ENCODE measurements at regions not wholly inside any gene's neighbourhood (a gene's known extent, or its start where the extent isn't known, plus 50 kb on each side); places are given as distances from the start of the nearest gene placed in this dataset.

DNA sequence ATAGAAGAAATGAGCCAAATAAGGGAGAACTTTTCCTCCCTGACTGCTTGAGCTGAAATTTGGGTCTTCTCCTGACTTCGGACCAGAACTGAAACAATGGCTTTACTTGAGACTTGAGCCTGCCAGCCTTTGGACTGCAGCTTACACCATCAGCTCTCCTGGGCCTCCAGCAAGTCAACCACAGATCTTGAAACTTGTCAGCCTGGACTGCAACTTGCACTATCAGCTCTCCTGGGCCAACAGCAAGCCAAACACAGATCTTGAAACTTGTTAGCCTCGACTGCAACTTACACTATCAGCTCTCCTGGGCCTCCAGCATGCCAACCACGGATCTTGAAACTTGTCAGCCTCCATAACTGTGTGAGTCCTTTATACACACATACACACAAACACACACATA is 425.9 kb upstream of the PCDH7 start:
- Mint-ChIP-seq H3K9me3 (peaks cover 24% of the 10 kb centered on the region), H3K27ac (no peak overlapping the region), H3K27me3 (ENCODE audit: low read depth) (no peaks in the 10 kb centered on the region), H3K4me1 (ENCODE audit: low read depth) (no peaks in the 10 kb centered on the region), H3K4me3 (no peak overlapping the region), H3K36me3 (ENCODE audit: low read depth) (no peaks in the 10 kb centered on the region)

DNA sequence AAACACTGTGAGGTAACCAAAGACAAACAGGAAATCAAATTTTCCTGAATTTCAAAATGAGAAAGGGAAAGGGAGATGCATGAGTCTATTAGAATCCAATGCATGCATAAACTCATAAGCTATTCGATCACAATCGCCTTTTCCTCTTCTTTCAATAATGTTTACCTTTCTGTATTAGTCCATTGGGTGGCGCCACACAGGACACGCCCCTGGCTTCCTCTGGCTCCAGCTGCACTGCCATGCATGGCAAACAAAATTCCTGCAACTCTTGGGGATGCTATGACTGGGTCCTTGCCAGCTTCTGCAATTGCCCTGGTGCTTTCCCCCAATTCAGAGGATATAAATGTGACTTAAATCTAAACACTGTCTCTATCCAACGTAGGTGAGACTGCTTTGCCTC is 424.5 kb upstream of the PCDH7 start:
- peaks cover 22% of the 10 kb centered on the region for H3K9me3 Mint-ChIP-seq
- H3K27me3 Mint-ChIP-seq (ENCODE audit: low read depth) = no peaks in the 10 kb centered on the region
- no peak overlapping the region for H3K27ac Mint-ChIP-seq
- H3K4me1 Mint-ChIP-seq (ENCODE audit: low read depth) = no peaks in the 10 kb centered on the region
- H3K4me3 Mint-ChIP-seq = no peak overlapping the region
- no peaks in the 10 kb centered on the region for H3K36me3 Mint-ChIP-seq (ENCODE audit: low read depth)

DNA sequence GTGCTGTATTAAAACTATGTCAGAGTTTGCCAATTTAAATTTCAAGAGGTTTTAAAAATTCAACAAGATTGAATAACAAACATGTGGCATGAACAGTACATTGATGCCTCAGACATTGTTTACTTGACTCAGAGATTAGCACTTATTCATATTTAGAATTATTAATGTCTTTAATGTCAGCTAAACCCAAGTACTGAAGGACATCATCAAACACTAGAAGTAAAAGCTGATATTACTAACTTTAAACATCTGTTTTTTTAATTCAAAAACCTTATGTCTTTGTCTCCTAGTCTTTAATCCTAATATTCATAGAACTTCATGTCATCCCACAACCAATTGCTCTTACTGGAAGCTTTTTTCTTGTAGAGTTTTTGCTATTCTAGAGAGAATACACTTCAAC is 406.2 kb upstream of the PCDH7 start:
- H3K27ac Mint-ChIP-seq = no peak overlapping the region
- no peaks in the 10 kb centered on the region for H3K4me1 Mint-ChIP-seq (ENCODE audit: low read depth)
- H3K4me3 Mint-ChIP-seq = no peak overlapping the region

GRCh38 chr4:30330894-30331652 is 389.1 kb upstream of the PCDH7 start:
- H3K36me3 Mint-ChIP-seq (ENCODE audit: low read depth) = no peaks in the 10 kb centered on the region
- no peaks in the 10 kb centered on the region for H3K4me1 Mint-ChIP-seq (ENCODE audit: low read depth)
- H3K4me3 Mint-ChIP-seq = no peak overlapping the region
- H3K27me3 Mint-ChIP-seq (ENCODE audit: low read depth) = no peaks in the 10 kb centered on the region
- H3K9me3 Mint-ChIP-seq = peaks cover 24% of the 10 kb centered on the region
- no peak overlapping the region for H3K27ac Mint-ChIP-seq

More for the DNA sequence above, 406.2 kb upstream of the PCDH7 start:
- no peaks in the 10 kb centered on the region for H3K36me3 Mint-ChIP-seq (ENCODE audit: low read depth)
- peaks cover 17% of the 10 kb centered on the region for H3K9me3 Mint-ChIP-seq
- no peaks in the 10 kb centered on the region for H3K27me3 Mint-ChIP-seq (ENCODE audit: low read depth)

DNA sequence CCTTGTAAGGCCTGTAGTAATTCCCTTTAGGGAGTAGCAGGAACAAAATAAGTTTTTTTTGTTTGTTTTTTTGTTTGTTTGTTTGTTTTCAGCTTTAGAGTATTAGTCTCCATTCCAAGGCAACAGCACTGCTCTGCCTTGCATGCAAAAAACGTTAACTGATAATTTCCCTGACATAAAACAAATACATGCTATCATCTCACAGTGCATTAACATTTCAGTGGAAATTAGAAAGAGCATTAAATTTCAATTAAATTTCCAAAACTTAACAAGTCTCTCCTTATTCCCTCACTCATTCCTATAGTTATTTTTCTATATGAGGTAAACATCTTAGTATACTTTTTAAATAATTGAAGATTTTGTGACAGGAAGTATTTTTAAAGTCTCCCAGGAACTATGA is 378.4 kb upstream of the PCDH7 start:
- no peaks in the 10 kb centered on the region for H3K27me3 Mint-ChIP-seq (ENCODE audit: low read depth)
- no peaks in the 10 kb centered on the region for H3K4me1 Mint-ChIP-seq (ENCODE audit: low read depth)
- no peak overlapping the region for H3K27ac Mint-ChIP-seq
- H3K4me3 Mint-ChIP-seq = no peak overlapping the region
- peaks cover 21% of the 10 kb centered on the region for H3K9me3 Mint-ChIP-seq
- no peaks in the 10 kb centered on the region for H3K36me3 Mint-ChIP-seq (ENCODE audit: low read depth)

- no peaks in the 10 kb centered on the region for H3K36me3 Mint-ChIP-seq (ENCODE audit: low read depth)
- no peak overlapping the region for H3K27ac Mint-ChIP-seq
- H3K9me3 Mint-ChIP-seq = peaks cover 34% of the 10 kb centered on the region
- H3K27me3 Mint-ChIP-seq (ENCODE audit: low read depth) = no peaks in the 10 kb centered on the region
- no peak overlapping the region for H3K4me3 Mint-ChIP-seq
- H3K4me1 Mint-ChIP-seq (ENCODE audit: low read depth) = no peaks in the 10 kb centered on the region
Measured at GRCh38 chr4:30350288-30350687, 369.9 kb upstream of the PCDH7 start.

GRCh38 chr4:30354605-30355004 is 365.6 kb upstream of the PCDH7 start:
- no peaks in the 10 kb centered on the region for H3K36me3 Mint-ChIP-seq (ENCODE audit: low read depth)
- H3K27me3 Mint-ChIP-seq (ENCODE audit: low read depth) = no peaks in the 10 kb centered on the region
- peaks cover 23% of the 10 kb centered on the region for H3K9me3 Mint-ChIP-seq
- no peak overlapping the region for H3K4me3 Mint-ChIP-seq
- no peaks in the 10 kb centered on the region for H3K4me1 Mint-ChIP-seq (ENCODE audit: low read depth)
- H3K27ac Mint-ChIP-seq = no peak overlapping the region

GRCh38 chr4:30362436-30362835 is 357.7 kb upstream of the PCDH7 start:
- H3K36me3 Mint-ChIP-seq (ENCODE audit: low read depth) = no peaks in the 10 kb centered on the region
- H3K4me3 Mint-ChIP-seq = no peak overlapping the region
- H3K27me3 Mint-ChIP-seq (ENCODE audit: low read depth) = no peaks in the 10 kb centered on the region
- H3K27ac Mint-ChIP-seq = no peak overlapping the region
- no peaks in the 10 kb centered on the region for H3K4me1 Mint-ChIP-seq (ENCODE audit: low read depth)
- H3K9me3 Mint-ChIP-seq = peaks cover 4% of the 10 kb centered on the region

- Mint-ChIP-seq H3K4me3 (no peak overlapping the region), H3K27me3 (ENCODE audit: low read depth) (no peaks in the 10 kb centered on the region), H3K4me1 (ENCODE audit: low read depth) (no peaks in the 10 kb centered on the region), H3K27ac (no peak overlapping the region), H3K36me3 (ENCODE audit: low read depth) (no peaks in the 10 kb centered on the region), H3K9me3 (peaks cover 8% of the 10 kb centered on the region)
Measured at GRCh38 chr4:30370105-30370504, 350.1 kb upstream of the PCDH7 start.

DNA sequence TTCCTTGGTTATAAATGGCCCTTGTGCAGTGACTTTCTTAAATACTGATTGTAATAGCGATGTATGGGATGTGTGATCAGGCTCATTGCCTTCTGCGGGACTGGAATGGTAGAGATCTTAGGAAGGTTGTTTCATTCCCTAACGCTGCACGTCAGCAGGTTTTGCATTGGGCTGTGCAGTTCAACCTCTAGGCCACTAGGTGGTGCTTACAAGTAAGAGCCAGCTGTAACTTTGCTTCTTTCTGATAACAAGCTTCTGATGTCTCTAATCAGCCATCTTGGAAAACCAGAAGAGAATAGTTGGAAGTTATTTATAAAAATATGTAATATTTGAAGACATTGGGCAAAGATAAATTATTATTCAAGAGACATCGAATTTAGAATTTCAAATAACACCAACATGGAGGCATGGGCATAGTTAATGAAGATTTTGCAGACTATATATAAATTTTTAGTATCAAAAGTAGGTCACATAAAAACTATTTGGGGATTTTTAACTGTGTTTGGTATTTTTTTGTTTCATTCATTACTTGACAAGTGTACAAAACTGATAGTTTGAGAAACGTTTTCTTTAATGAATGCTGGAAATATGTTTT is 339.7 kb upstream of the PCDH7 start:
- Mint-ChIP-seq H3K4me1 (ENCODE audit: low read depth) (no peaks in the 10 kb centered on the region), H3K36me3 (ENCODE audit: low read depth) (no peaks in the 10 kb centered on the region), H3K9me3 (peaks cover 6% of the 10 kb centered on the region), H3K4me3 (no peak overlapping the region), H3K27me3 (ENCODE audit: low read depth) (no peaks in the 10 kb centered on the region), H3K27ac (no peak overlapping the region)

GRCh38 chr4:30385650-30386049 is 334.5 kb upstream of the PCDH7 start:
- H3K4me1 Mint-ChIP-seq (ENCODE audit: low read depth) = no peaks in the 10 kb centered on the region
- no peaks in the 10 kb centered on the region for H3K27me3 Mint-ChIP-seq (ENCODE audit: low read depth)
- H3K9me3 Mint-ChIP-seq = peaks cover 10% of the 10 kb centered on the region
- H3K27ac Mint-ChIP-seq = no peak overlapping the region
- H3K4me3 Mint-ChIP-seq = no peak overlapping the region
- H3K36me3 Mint-ChIP-seq (ENCODE audit: low read depth) = no peaks in the 10 kb centered on the region

DNA sequence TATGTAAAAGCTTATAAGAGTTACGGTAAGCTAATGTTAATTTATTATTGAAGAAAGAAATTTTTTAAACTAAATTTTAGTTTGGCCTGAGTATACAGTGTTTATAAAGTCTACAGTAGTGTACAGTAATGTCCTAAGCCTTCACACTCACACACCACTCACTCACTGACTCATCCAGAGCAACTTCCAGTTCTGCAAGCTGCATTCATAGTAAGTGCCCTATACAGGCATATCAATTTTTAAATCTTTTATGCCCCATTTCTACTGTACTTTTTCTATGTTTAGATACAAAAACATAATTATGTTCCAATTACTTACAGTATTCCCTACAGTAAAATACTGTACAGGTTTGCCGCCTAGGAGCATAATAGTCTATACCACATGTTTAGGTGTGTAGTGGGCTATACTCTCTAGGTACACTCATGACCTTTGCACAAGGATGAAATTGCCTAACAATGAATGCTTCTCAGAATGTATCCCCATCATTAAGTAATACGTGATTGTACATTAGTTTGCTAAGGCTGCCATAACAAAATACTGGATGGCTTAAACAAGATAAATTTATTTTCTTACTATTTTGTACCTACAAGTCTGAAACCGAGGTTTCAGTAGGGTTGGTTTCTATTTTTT is 333.8 kb upstream of the PCDH7 start:
- Mint-ChIP-seq H3K36me3 (ENCODE audit: low read depth) (no peaks in the 10 kb centered on the region), H3K9me3 (peaks cover 12% of the 10 kb centered on the region), H3K27me3 (ENCODE audit: low read depth) (no peaks in the 10 kb centered on the region), H3K27ac (no peak overlapping the region), H3K4me1 (ENCODE audit: low read depth) (no peaks in the 10 kb centered on the region), H3K4me3 (no peak overlapping the region)

- no peak overlapping the region for H3K27ac Mint-ChIP-seq
- no peak overlapping the region for H3K4me3 Mint-ChIP-seq
- no peaks in the 10 kb centered on the region for H3K36me3 Mint-ChIP-seq (ENCODE audit: low read depth)
- H3K9me3 Mint-ChIP-seq = peaks cover 35% of the 10 kb centered on the region
- H3K27me3 Mint-ChIP-seq (ENCODE audit: low read depth) = no peaks in the 10 kb centered on the region
- no peaks in the 10 kb centered on the region for H3K4me1 Mint-ChIP-seq (ENCODE audit: low read depth)
Measured at GRCh38 chr4:30395902-30396301, 324.3 kb upstream of the PCDH7 start.

DNA sequence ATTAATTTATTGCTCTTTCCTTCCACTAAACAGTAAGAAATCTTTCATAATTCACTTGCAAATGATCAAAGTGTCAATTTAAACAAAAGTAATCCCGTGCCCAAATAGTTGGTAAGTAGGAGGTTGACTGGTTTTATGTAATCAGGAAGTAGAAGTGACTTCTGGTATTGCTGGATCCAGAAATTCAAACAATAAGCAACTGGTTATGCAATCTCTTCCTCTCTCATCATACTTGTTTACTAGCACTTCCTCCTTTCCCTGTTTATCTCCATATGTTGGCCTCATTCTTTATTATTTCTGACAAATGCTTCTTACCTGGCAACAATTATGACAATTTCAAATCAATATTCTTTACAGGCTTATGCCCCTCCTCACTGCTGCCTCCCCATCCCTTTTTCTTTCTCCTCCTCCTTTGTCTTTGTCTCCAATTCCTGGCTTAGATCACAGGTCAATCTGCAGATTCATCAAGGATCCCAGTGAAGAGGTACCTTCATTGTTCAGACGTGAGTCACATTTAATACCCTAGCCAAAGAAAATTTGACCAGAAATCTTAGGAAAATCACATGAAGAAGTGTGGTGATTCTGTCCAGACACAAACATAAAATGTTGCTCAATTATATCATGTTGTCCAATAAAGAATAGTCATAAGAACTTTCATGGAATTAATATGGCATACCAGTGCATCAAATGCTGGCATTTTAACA is 323.2 kb upstream of the PCDH7 start:
- Mint-ChIP-seq H3K27me3 (ENCODE audit: low read depth) (no peaks in the 10 kb centered on the region), H3K4me3 (no peak overlapping the region), H3K27ac (no peak overlapping the region), H3K4me1 (ENCODE audit: low read depth) (no peaks in the 10 kb centered on the region), H3K9me3 (peaks cover 29% of the 10 kb centered on the region), H3K36me3 (ENCODE audit: low read depth) (no peaks in the 10 kb centered on the region)

DNA sequence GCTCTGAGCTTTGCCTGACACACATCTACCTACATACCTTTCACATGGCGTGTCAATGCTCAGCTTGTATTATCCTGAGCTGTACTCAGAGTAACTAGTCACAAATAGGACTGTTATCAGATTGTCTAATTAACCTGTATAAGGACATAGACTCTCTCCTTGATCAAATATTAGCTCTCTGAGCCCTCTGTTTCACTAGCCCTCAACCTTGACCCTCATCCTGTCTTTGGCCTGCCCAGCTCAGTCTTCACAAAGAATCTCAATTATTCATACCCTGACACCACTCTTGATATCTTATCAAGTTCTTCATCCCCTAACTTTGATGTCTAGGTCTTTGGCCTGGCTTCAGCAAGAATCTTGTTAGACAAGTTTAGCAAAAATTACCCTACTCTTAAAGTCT is 320.7 kb upstream of the PCDH7 start:
- H3K36me3 Mint-ChIP-seq (ENCODE audit: low read depth) = no peaks in the 10 kb centered on the region
- no peaks in the 10 kb centered on the region for H3K27me3 Mint-ChIP-seq (ENCODE audit: low read depth)
- H3K27ac Mint-ChIP-seq = no peak overlapping the region
- no peaks in the 10 kb centered on the region for H3K4me1 Mint-ChIP-seq (ENCODE audit: low read depth)
- peaks cover 21% of the 10 kb centered on the region for H3K9me3 Mint-ChIP-seq
- no peak overlapping the region for H3K4me3 Mint-ChIP-seq
